HEK293 (cell line): ENCODE measurements at regions not wholly inside any gene's neighbourhood (a gene's known extent, or its start where the extent isn't known, plus 50 kb on each side); places are given as distances from the start of the nearest gene placed in this dataset.

Experiments
- CTCF ChIA-PET: fragments of 350-600 bp; formaldehyde crosslinking; extraction: SDS; loops from one replicate; lab custom pipeline; 2021; ENCODE audit warnings: antibody characterized with exemption; lab: Yijun Ruan, JAX
- POLR2A ChIA-PET: fragments of 300-600 bp; formaldehyde crosslinking; extraction: SDS; loops from one replicate; lab custom pipeline; 2020; ENCODE audit warnings: antibody characterized with exemption, inconsistent platforms; lab: Yijun Ruan, JAX
- H3K27ac ChIP-seq: fragments of 200-500 bp; sonication (Bioruptor generic); 2 replicates; pipeline ENCODE4 v1.5.1; 2014; ENCODE audit warnings: low read depth, low read length, control low read depth, inconsistent platforms; ENCODE audit errors: extremely low read depth
- H3K36me3 ChIP-seq, 2 experiments: fragments of 200-500 bp in 1 of 2; sonication (Bioruptor generic) in 1 of 2; 1 replicate in 1 of 2; 2 replicates in 1 of 2; pipeline ENCODE4 v1.5.1; 2014 to 2017; ENCODE audit warnings: inconsistent platforms in 2 of 2, low read length in 2 of 2; ENCODE audit not compliant: control insufficient read depth in 2 of 2, insufficient read depth in 1 of 2
- H3K4me1 ChIP-seq: fragments of 200-500 bp; sonication (Bioruptor generic); 2 replicates; pipeline ENCODE4 v1.5.1; 2014; ENCODE audit warnings: mild to moderate bottlenecking, low read length, inconsistent platforms; ENCODE audit not compliant: control insufficient read depth, insufficient read depth
- H3K4me3 ChIP-seq: 2 replicates; pipeline ENCODE4 v1.5.1; 2011; ENCODE audit warnings: low read depth, mild to moderate bottlenecking, control low read depth, low read length, moderate library complexity
- H3K9me3 ChIP-seq: fragments of 200-500 bp; sonication (Bioruptor generic); 2 replicates; pipeline ENCODE4 v1.5.1; 2014; ENCODE audit warnings: low read depth, low read length, inconsistent platforms; ENCODE audit not compliant: control insufficient read depth, insufficient read depth
- BCL11B ChIP-seq: fragments of 450-650 bp; formaldehyde crosslinking; IDR thresholded peaks from 2 replicates; pipeline ENCODE4 v1.5.1; 2016; ENCODE audit warnings: low read depth, missing biosample characterization, missing genetic modification characterization
- EGR2 ChIP-seq: fragments of 450-650 bp; formaldehyde crosslinking; IDR thresholded peaks from 2 replicates; pipeline ENCODE4 v1.5.1; 2016; ENCODE audit warnings: low read depth, missing biosample characterization, missing genetic modification characterization
- GLI4 ChIP-seq: fragments of 450-650 bp; formaldehyde crosslinking; IDR thresholded peaks from 2 replicates; pipeline ENCODE4 v1.5.1; 2016; ENCODE audit warnings: missing biosample characterization, missing genetic modification characterization
- KLF1 ChIP-seq: fragments of 450-650 bp; formaldehyde crosslinking; IDR thresholded peaks from 2 replicates; pipeline ENCODE4 v1.5.1; 2016; ENCODE audit warnings: missing biosample characterization, missing genetic modification characterization
- MYNN ChIP-seq: fragments of 450-650 bp; formaldehyde crosslinking; IDR thresholded peaks from 2 replicates; pipeline ENCODE4 v1.5.1; 2016; ENCODE audit warnings: missing biosample characterization, missing genetic modification characterization, borderline replicate concordance
- YY2 ChIP-seq: fragments of 450-650 bp; formaldehyde crosslinking; IDR thresholded peaks from 2 replicates; pipeline ENCODE4 v1.5.1; 2016; ENCODE audit warnings: missing biosample characterization, missing genetic modification characterization
- ZBTB26 ChIP-seq: fragments of 450-650 bp; formaldehyde crosslinking; optimal IDR thresholded peaks from 2 replicates; pipeline ENCODE3; 2016; ENCODE audit warnings: missing biosample characterization, mild to moderate bottlenecking, missing genetic modification characterization
- ZNF140 ChIP-seq: fragments of 450-650 bp; formaldehyde crosslinking; IDR thresholded peaks from 2 replicates; pipeline ENCODE4 v1.5.1; 2016; ENCODE audit warnings: missing biosample characterization, missing genetic modification characterization
- ZNF302 ChIP-seq: fragments of 450-650 bp; formaldehyde crosslinking; IDR thresholded peaks from 2 replicates; pipeline ENCODE4 v1.5.1; 2016; ENCODE audit warnings: missing biosample characterization, missing genetic modification characterization, low read depth
- ZNF324 ChIP-seq: fragments of 450-650 bp; formaldehyde crosslinking; IDR thresholded peaks from 2 replicates; pipeline ENCODE4 v1.5.1; 2016; ENCODE audit warnings: missing biosample characterization, missing genetic modification characterization
- ZNF394 ChIP-seq: fragments of 450-650 bp; formaldehyde crosslinking; IDR thresholded peaks from 2 replicates; pipeline ENCODE4 v1.5.1; 2016; ENCODE audit warnings: missing biosample characterization, missing genetic modification characterization, mild to moderate bottlenecking, moderate library complexity, borderline replicate concordance
- ZNF514 ChIP-seq: fragments of 450-650 bp; formaldehyde crosslinking; IDR thresholded peaks from 2 replicates; pipeline ENCODE4 v1.5.1; 2016; ENCODE audit warnings: missing biosample characterization, missing genetic modification characterization
- ZNF529 ChIP-seq: fragments of 450-650 bp; formaldehyde crosslinking; IDR thresholded peaks from 2 replicates; pipeline ENCODE4 v1.5.1; 2017; ENCODE audit warnings: missing genetic modification characterization, missing biosample characterization; ENCODE audit not compliant: insufficient replicate concordance
- ZNF548 ChIP-seq: fragments of 450-650 bp; formaldehyde crosslinking; IDR thresholded peaks from 2 replicates; pipeline ENCODE4 v1.5.1; 2016; ENCODE audit warnings: missing biosample characterization, missing genetic modification characterization
- ZNF558 ChIP-seq: fragments of 450-650 bp; formaldehyde crosslinking; IDR thresholded peaks from 2 replicates; pipeline ENCODE4 v1.5.1; 2016; ENCODE audit warnings: missing biosample characterization, missing genetic modification characterization
- ZNF660 ChIP-seq: fragments of 450-650 bp; IDR thresholded peaks from 2 replicates; pipeline ENCODE4 v1.5.1; 2018; ENCODE audit warnings: missing biosample characterization, mild to moderate bottlenecking, missing genetic modification characterization
- ZNF776 ChIP-seq: fragments of 450-650 bp; formaldehyde crosslinking; IDR thresholded peaks from 2 replicates; pipeline ENCODE4 v1.5.0; 2017; ENCODE audit warnings: missing biosample characterization, missing genetic modification characterization, borderline replicate concordance
- TF ChIP-seq, protein P1 (sequence below): fragments of 450-650 bp; formaldehyde crosslinking; IDR thresholded peaks from 2 replicates; pipeline ENCODE4 v1.5.1; 2016; ENCODE audit warnings: missing biosample characterization, missing genetic modification characterization
- TF ChIP-seq, protein P2 (sequence below): fragments of 450-650 bp; formaldehyde crosslinking; IDR thresholded peaks from 2 replicates; pipeline ENCODE4 v1.5.1; 2016; ENCODE audit warnings: missing biosample characterization, missing genetic modification characterization
- TF ChIP-seq, protein P3 (sequence below): fragments of 450-650 bp; formaldehyde crosslinking; IDR thresholded peaks from 2 replicates; pipeline ENCODE4 v1.5.1; 2016; ENCODE audit warnings: missing biosample characterization, missing genetic modification characterization
- TF ChIP-seq, protein P4 (sequence below): fragments of 450-650 bp; formaldehyde crosslinking; IDR thresholded peaks from 2 replicates; pipeline ENCODE4 v1.5.1; 2016; ENCODE audit warnings: missing biosample characterization, missing genetic modification characterization
- TF ChIP-seq, protein P5 (sequence below): fragments of 450-650 bp; formaldehyde crosslinking; IDR thresholded peaks from 2 replicates; pipeline ENCODE4 v1.5.1; 2017; ENCODE audit warnings: missing biosample characterization, missing genetic modification characterization
- TF ChIP-seq, protein P6 (sequence below): fragments of 450-650 bp; formaldehyde crosslinking; IDR thresholded peaks from 2 replicates; pipeline ENCODE4 v1.5.1; 2016; ENCODE audit warnings: missing biosample characterization, missing genetic modification characterization

- TF ChIP-seq, protein P1, sequence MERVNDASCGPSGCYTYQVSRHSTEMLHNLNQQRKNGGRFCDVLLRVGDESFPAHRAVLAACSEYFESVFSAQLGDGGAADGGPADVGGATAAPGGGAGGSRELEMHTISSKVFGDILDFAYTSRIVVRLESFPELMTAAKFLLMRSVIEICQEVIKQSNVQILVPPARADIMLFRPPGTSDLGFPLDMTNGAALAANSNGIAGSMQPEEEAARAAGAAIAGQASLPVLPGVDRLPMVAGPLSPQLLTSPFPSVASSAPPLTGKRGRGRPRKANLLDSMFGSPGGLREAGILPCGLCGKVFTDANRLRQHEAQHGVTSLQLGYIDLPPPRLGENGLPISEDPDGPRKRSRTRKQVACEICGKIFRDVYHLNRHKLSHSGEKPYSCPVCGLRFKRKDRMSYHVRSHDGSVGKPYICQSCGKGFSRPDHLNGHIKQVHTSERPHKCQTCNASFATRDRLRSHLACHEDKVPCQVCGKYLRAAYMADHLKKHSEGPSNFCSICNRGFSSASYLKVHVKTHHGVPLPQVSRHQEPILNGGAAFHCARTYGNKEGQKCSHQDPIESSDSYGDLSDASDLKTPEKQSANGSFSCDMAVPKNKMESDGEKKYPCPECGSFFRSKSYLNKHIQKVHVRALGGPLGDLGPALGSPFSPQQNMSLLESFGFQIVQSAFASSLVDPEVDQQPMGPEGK (tag by site-specific recombination), result no peak
- TF ChIP-seq YY2 (tag by site-specific recombination) (no peak), GLI4 (tag by site-specific recombination) (no peak), ZNF529 (tag by site-specific recombination) (no peak), ZNF394 (tag by site-specific recombination) (no peak), BCL11B (tag by site-specific recombination) (no peak)
- TF ChIP-seq, protein P2, sequence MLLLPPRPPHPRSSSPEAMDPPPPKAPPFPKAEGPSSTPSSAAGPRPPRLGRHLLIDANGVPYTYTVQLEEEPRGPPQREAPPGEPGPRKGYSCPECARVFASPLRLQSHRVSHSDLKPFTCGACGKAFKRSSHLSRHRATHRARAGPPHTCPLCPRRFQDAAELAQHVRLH, result no peak
- TF ChIP-seq, protein P3, sequence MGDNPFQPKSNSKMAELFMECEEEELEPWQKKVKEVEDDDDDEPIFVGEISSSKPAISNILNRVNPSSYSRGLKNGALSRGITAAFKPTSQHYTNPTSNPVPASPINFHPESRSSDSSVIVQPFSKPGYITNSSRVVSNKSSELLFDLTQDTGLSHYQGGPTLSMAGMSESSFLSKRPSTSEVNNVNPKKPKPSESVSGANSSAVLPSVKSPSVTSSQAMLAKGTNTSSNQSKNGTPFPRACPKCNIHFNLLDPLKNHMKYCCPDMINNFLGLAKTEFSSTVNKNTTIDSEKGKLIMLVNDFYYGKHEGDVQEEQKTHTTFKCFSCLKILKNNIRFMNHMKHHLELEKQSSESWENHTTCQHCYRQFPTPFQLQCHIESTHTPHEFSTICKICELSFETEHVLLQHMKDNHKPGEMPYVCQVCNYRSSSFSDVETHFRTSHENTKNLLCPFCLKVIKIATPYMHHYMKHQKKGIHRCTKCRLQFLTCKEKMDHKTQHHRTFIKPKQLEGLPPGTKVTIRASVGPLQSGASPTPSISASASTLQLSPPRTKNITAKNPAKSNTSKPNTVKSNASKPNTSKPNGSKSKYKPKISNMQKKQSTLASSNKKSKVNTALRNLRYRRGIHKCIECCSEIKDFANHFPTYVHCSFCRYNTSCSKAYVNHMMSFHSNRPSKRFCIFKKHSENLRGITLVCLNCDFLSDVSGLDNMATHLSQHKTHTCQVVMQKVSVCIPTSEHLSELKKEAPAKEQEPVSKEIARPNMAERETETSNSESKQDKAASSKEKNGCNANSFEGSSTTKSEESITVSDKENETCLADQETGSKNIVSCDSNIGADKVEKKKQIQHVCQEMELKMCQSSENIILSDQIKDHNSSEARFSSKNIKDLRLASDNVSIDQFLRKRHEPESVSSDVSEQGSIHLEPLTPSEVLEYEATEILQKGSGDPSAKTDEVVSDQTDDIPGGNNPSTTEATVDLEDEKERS, result no peak
Measured at GRCh38 chr5:103355579-103355978, 97.0 kb downstream of the MACIR start (continued).

- POLR2A ChIA-PET, result no interaction called here
- Histone ChIP-seq H3K36me3 (no peaks in the 10 kb centered on the region), H3K9me3 (no peaks in the 10 kb centered on the region), H3K4me1 (peaks cover 5% of the 10 kb centered on the region; the same call in 1 of the 2 replicates), H3K27ac (no peak overlapping the region), H3K4me3 (no peak overlapping the region)
- TF ChIP-seq ZBTB26 (tag by site-specific recombination), result no peak
- TF ChIP-seq, protein P4, sequence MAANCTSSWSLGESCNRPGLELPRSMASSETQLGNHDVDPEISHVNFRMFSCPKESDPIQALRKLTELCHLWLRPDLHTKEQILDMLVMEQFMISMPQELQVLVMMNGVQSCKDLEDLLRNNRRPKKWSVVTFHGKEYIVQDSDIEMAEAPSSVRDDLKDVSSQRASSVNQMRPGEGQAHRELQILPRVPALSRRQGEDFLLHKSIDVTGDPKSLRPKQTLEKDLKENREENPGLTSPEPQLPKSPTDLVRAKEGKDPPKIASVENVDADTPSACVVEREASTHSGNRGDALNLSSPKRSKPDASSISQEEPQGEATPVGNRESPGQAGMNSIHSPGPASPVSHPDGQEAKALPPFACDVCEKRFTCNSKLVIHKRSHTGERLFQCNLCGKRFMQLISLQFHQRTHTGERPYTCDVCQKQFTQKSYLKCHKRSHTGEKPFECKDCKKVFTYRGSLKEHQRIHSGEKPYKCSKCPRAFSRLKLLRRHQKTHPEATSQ, result no peak
- TF ChIP-seq ZNF302 (tag by site-specific recombination), result no peak
- TF ChIP-seq ZNF140 (tag by site-specific recombination), result no peak
- no peak for TF ChIP-seq EGR2 (tag by site-specific recombination)
- no peak for TF ChIP-seq ZNF324 (tag by site-specific recombination)
- TF ChIP-seq, protein P5, sequence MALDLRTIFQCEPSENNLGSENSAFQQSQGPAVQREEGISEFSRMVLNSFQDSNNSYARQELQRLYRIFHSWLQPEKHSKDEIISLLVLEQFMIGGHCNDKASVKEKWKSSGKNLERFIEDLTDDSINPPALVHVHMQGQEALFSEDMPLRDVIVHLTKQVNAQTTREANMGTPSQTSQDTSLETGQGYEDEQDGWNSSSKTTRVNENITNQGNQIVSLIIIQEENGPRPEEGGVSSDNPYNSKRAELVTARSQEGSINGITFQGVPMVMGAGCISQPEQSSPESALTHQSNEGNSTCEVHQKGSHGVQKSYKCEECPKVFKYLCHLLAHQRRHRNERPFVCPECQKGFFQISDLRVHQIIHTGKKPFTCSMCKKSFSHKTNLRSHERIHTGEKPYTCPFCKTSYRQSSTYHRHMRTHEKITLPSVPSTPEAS (tag by site-specific recombination), result no peak
- TF ChIP-seq, protein P6, sequence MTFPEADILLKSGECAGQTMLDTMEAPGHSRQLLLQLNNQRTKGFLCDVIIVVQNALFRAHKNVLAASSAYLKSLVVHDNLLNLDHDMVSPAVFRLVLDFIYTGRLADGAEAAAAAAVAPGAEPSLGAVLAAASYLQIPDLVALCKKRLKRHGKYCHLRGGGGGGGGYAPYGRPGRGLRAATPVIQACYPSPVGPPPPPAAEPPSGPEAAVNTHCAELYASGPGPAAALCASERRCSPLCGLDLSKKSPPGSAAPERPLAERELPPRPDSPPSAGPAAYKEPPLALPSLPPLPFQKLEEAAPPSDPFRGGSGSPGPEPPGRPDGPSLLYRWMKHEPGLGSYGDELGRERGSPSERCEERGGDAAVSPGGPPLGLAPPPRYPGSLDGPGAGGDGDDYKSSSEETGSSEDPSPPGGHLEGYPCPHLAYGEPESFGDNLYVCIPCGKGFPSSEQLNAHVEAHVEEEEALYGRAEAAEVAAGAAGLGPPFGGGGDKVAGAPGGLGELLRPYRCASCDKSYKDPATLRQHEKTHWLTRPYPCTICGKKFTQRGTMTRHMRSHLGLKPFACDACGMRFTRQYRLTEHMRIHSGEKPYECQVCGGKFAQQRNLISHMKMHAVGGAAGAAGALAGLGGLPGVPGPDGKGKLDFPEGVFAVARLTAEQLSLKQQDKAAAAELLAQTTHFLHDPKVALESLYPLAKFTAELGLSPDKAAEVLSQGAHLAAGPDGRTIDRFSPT (tag by site-specific recombination), result no peak
- TF ChIP-seq ZNF558, result no peak
- no peak for TF ChIP-seq MYNN (tag by site-specific recombination)
- TF ChIP-seq ZNF548, result no peak
- no peak for TF ChIP-seq ZNF776 (tag by site-specific recombination)
- TF ChIP-seq ZNF514 (tag by site-specific recombination), result no peak
- TF ChIP-seq KLF1 (tag by site-specific recombination), result no peak
- TF ChIP-seq ZNF660 (tag by site-specific recombination), result no peak
- CTCF ChIA-PET, result no interaction called here
Measured at GRCh38 chr5:103354446-103354845, 95.9 kb downstream of the MACIR start.
